OCI-LY3 (cell line): ENCODE measurements at regions not wholly inside any gene's neighbourhood (a gene's known extent, or its start where the extent isn't known, plus 50 kb on each side); places are given as distances from the start of the nearest gene placed in this dataset.

ENCODE experiments used
- H2AFZ ChIP-seq: fragments of 200-600, 300-600 bp; shearing (Covaris generic); 2 replicates; pipeline ENCODE4 v1.6.0; 2014; ENCODE audit warnings: antibody characterized with exemption, low read depth, low read length
- H3K27ac ChIP-seq: fragments of 200-600, 300-600 bp; sonication (generic); 2 replicates; pipeline ENCODE4 v1.5.1; 2014; ENCODE audit warnings: mild to moderate bottlenecking, low read length, moderate library complexity, mixed read lengths
- H3K27me3 ChIP-seq: fragments of 200-600, 300-600 bp; sonication (generic); 2 replicates; pipeline ENCODE4 v1.6.1; 2014; ENCODE audit warnings: low read depth, low read length, mixed read lengths
- H3K36me3 ChIP-seq: fragments of 200-600, 300-600 bp; sonication (generic); replicated peaks from 2 replicates; pipeline ENCODE3; 2014; ENCODE audit warnings: low read depth, low read length, mixed read lengths
- H3K4me1 ChIP-seq: fragments of 300-600, 200-600 bp; sonication (generic); 2 replicates; pipeline ENCODE4 v1.6.1; 2014; ENCODE audit warnings: low read length, mixed read lengths
- H3K4me2 ChIP-seq: fragments of 200-600, 300-600 bp; sonication (generic); 2 replicates; pipeline ENCODE4 v1.6.1; 2014; ENCODE audit warnings: low read length, mixed read lengths
- H3K4me3 ChIP-seq: fragments of 300-600, 200-600 bp; sonication (generic); 2 replicates; pipeline ENCODE4 v1.5.1; 2014; ENCODE audit warnings: antibody characterized with exemption, mild to moderate bottlenecking, low read length, moderate library complexity
- H3K79me2 ChIP-seq: fragments of 300-600, 200-600 bp; shearing (Covaris generic); 2 replicates; pipeline ENCODE4 v1.6.1; 2014; ENCODE audit warnings: mild to moderate bottlenecking, low read length, mixed read lengths
- H3K9ac ChIP-seq: fragments of 300-600, 200-600 bp; shearing (Covaris generic); 2 replicates; pipeline ENCODE4 v1.6.0; 2014; ENCODE audit warnings: mild to moderate bottlenecking, low read length, moderate library complexity
- H3K9me3 ChIP-seq: fragments of 200-600, 300-600 bp; shearing (Covaris generic); 2 replicates; pipeline ENCODE4 v1.6.1; 2014; ENCODE audit warnings: low read length, mixed read lengths; ENCODE audit not compliant: insufficient read depth
- H4K20me1 ChIP-seq: fragments of 200-600, 300-600 bp; sonication (generic); 2 replicates; pipeline ENCODE4 v1.6.1; 2016; ENCODE audit warnings: low read length, mixed read lengths; ENCODE audit not compliant: insufficient read depth
- CTCF ChIP-seq: fragments of 200-600, 300-600 bp; sonication (generic); IDR thresholded peaks from 2 replicates; pipeline ENCODE4 v1.5.1; 2014; ENCODE audit warnings: antibody characterized with exemption, low read length, low read depth
- EZH2phosphoT487 ChIP-seq: fragments of 200-600 bp; shearing (Covaris generic); IDR thresholded peaks from 2 replicates; pipeline ENCODE4 v1.6.1; 2018; ENCODE audit warnings: antibody characterized with exemption, mixed run types, low read depth

GRCh38 chr3:25038922-25039321, 389.1 kb upstream of the RARB start:
- TF ChIP-seq EZH2phosphoT487 (no peak), CTCF (no peak)
- Histone ChIP-seq H3K4me1 (peaks cover 10% of the 10 kb centered on the region), H2AFZ (no peak overlapping the region), H3K9me3 (no peaks in the 10 kb centered on the region), H3K4me3 (no peak overlapping the region), H3K27ac (no peak overlapping the region), H3K27me3 (0 out of 2 replicates have a peak, but pooled peaks cover 3% of the 10 kb centered on the region), H3K79me2 (no peaks in the 10 kb centered on the region), H3K4me2 (peak overlapping the region; percentile 21), H3K9ac (no peak overlapping the region), H3K36me3 (no peaks in the 10 kb centered on the region), H4K20me1 (no peaks in the 10 kb centered on the region)

GRCh38 chr3:25040748-25041147, 387.3 kb upstream of the RARB start:
- Histone ChIP-seq H4K20me1 (no peaks in the 10 kb centered on the region), H3K9ac (no peak overlapping the region), H3K4me2 (no peak overlapping the region), H2AFZ (no peak overlapping the region), H3K27me3 (0 out of 2 replicates have a peak, but pooled peaks cover 3% of the 10 kb centered on the region), H3K4me1 (peaks cover 10% of the 10 kb centered on the region), H3K4me3 (no peak overlapping the region), H3K36me3 (no peaks in the 10 kb centered on the region), H3K9me3 (no peaks in the 10 kb centered on the region), H3K79me2 (no peaks in the 10 kb centered on the region), H3K27ac (no peak overlapping the region)
- TF ChIP-seq CTCF (no peak), EZH2phosphoT487 (no peak)

GRCh38 chr3:25041871-25042584, 386.0 kb upstream of the RARB start:
- Histone ChIP-seq H3K36me3 (no peaks in the 10 kb centered on the region), H4K20me1 (no peaks in the 10 kb centered on the region), H3K4me1 (peaks cover 10% of the 10 kb centered on the region), H3K79me2 (no peaks in the 10 kb centered on the region), H3K9me3 (no peaks in the 10 kb centered on the region), H3K9ac (no peak overlapping the region), H3K27ac (no peak overlapping the region), H3K4me2 (no peak overlapping the region), H3K4me3 (no peak overlapping the region), H2AFZ (no peak overlapping the region), H3K27me3 (0 out of 2 replicates have a peak, but pooled peaks cover 3% of the 10 kb centered on the region)
- TF ChIP-seq CTCF (no peak), EZH2phosphoT487 (no peak)

GRCh38 chr3:25043177-25043576, 384.9 kb upstream of the RARB start:
- no peaks in the 10 kb centered on the region for H3K36me3 ChIP-seq
- no peak overlapping the region for H3K4me3 ChIP-seq
- H3K79me2 ChIP-seq: no peaks in the 10 kb centered on the region
- H3K9ac ChIP-seq: no peak overlapping the region
- no peaks in the 10 kb centered on the region for H3K27me3 ChIP-seq
- TF ChIP-seq EZH2phosphoT487: no peak
- no peak for TF ChIP-seq CTCF
- no peaks in the 10 kb centered on the region for H3K9me3 ChIP-seq
- H3K27ac ChIP-seq: no peak overlapping the region
- peaks cover 10% of the 10 kb centered on the region for H3K4me1 ChIP-seq
- H3K4me2 ChIP-seq: no peak overlapping the region
- no peak overlapping the region for H2AFZ ChIP-seq
- no peaks in the 10 kb centered on the region for H4K20me1 ChIP-seq
